Ramos (cell line): ENCODE measurements at regions not wholly inside any gene's neighbourhood (a gene's known extent, or its start where the extent isn't known, plus 50 kb on each side); places are given as distances from the start of the nearest gene placed in this dataset.

Experiments
- in situ Hi-C: fragments of 300-500 bp; cut with MboI; formaldehyde crosslinking; loops from one replicate; pipeline ENCODE4 v1.14.3; 2022; ENCODE audit warnings: low sequenced_read_pairs; ENCODE audit not compliant: unreplicated experiment

DNA sequence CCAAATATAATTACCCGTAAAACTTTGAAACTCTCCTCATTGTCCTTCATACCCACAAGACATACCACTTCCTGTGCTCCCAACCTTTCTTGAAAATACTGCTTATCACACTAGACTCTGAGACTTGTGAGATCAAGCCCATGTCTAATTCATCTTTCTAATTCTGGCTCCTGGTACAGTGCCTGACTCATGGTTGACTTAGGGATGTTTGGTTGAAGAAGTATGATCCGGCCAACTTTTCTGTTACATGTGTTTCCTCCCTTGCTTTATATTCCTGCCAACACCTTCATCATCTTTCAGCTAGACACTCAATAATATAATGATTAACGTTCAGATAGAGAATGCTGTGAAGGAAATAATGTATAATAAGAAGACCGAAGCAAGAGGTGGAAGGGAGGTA, 58.2 kb downstream of the MEX3B start:
- in situ Hi-C loops = no loop called here

DNA sequence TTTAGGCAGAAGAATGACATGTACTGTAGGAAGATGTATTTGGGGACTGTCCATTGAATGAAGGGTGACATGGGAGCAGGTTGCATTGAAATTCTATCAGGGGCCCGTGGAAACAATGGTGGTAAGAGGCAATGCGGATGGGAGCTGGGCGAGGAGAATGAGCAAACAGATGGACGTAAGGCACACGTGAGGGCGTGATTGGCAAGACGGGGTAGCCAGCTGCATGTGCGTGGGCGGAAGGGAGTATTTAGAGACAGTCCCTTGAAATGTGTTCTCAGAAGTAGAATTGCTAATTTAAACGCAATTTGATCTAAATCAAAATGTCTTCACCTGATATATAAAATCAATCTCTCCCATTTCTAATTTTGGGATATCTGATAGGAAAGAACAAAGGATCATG, 62.3 kb downstream of the MEX3B start:
- in situ Hi-C loops = no loop called here

DNA sequence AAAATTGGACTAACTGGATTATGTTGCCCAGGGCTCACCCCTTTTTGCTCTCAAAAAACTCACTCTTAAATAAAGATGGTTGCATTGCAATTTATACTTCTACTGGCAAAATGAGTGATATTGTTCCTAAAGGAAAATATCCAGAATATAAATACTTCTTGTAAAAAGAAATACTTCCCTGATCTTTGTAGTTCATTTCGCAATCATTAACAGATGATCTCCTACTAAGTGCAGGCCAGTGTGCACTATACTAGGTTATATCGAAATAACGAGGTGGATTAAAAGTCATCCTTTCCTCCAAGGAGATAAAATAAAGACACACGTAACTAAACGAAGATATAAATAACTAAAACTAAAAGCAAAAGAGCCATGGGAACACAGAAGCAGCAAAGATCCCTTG, 63.0 kb downstream of the MEX3B start:
- in situ Hi-C loops = no loop called here

DNA sequence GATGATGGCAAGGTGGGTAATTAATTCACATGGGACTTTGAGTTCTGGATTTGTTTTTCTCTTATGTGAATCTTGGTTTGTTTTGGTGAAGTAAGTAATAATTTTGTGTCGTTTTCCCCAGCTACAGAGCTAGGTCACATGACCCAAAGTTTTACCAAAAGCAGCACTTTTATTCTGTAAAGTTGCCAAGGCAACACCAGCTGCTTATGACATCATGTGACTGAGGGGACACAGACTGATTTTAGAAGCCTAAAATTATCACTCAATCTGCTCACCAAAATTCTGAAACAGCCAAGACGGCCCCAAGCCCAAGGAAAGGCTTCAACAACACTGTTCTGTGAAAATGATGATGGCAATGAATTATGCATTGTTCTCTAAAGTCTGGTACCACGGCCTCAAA, 63.9 kb downstream of the MEX3B start:
- in situ Hi-C loops = no loop called here

DNA sequence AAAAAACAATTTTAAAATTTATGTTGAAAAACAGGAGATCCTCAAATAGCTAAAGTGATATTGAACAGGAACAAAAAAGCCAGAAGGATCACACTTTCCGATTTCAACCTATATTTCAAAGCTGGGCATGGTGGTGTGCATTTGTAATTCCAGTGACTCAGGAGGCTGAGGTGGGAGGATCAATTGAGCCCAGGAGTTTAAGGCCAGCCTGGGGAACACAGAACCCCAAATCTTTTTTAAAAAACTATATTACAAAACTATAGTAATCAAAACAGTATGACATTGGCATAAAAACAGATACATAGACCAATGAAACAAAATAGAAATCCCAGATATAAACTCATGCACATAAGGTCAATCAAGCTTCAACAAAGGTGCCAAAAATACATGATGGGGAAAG, 68.4 kb downstream of the MEX3B start:
- in situ Hi-C loops = no loop called here

DNA sequence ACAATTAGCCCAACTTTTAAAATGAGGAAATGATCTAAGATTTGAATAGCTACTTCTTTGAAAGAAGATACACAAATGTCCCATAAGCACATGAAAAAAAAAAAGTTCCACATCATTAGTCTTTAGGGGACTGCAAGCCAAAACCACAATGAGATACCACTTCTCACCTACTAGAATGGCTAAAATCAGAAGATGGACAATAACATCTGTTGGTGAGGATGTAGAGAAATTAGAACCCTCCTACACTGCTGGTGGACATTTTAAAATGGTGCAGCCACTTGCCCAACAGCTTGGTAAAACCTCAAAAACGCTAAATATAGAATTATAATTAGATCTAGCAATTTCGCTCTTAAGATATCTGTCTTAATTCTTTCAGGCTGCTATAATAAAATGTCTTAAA, 77.1 kb downstream of the MEX3B start:
- in situ Hi-C loops = no loop called here

DNA sequence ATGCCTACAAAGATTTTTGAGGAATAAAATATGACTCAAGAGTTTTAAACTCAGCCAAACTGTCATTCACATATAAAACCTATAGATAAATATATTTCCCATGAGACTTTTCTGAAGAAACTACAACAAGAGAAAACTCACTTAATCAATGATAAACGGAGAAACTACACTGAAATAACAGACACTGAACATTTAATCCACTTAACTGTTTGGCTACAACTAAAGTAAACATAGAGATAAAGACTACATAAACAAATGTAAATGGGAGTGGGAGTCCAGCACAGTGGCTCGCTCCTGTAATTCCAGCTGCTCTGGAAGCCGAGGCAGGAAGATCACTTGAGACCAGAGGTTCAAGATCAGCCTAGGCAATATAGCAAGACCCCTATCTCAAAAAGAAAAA, 79.2 kb downstream of the MEX3B start:
- in situ Hi-C loops = no loop called here

DNA sequence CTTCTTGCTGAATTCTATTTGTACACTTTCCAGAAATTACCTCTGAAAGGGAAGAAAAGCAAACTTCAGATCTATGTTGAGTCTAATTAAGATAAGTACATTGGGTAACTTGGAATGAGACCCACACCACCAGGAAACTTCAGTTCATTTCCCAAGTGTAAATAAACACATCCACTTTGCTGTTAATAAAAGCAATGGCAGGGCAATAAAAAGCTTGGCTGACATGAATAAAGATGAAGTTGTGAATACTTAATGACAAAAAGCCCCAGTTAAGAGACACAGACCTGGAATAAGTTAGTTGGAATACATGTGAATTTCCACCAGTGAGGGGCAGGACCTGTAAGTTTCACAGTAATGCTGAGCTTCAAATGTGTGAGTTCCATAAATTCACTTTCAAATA, 83.3 kb downstream of the MEX3B start:
- in situ Hi-C loops = no loop called here

DNA sequence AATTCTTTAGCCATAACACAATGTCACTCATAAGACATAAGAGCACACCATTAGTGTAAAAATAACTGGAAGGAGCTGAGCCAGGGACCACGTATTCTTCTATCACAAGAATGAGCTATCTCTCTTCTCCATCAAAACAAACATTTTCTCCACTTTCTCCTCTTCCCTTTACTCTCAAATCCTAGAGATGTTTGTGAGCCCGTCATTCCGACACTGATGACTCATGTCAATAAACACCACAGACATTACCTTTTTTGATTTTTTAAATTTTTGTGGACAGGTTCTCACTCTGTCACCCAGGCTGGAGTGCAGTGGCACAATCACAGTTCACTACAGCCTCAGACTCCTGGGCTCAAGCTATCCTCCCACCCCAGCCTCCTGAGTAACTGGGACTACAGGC, 86.6 kb downstream of the MEX3B start:
- in situ Hi-C loops = no loop called here

DNA sequence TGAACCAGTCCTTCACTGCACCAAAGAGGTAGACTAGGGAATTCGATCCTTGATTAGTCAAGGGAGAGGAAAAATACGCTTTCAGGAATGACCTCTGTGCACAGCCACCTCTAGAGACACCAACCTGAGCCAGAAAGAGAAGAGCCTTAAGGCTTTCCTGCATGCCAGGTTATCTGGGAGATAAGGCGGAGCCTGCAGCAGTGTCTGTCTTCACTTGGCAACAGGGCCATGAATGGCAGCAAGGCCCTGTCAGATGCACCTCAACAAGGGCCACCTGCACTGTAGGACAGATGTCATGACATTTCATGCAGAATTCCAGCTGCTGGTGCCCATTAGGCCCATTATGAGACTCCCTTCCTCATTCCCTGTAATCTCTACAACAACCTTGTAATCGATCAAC, 88.1 kb downstream of the MEX3B start:
- in situ Hi-C loops = no loop called here

DNA sequence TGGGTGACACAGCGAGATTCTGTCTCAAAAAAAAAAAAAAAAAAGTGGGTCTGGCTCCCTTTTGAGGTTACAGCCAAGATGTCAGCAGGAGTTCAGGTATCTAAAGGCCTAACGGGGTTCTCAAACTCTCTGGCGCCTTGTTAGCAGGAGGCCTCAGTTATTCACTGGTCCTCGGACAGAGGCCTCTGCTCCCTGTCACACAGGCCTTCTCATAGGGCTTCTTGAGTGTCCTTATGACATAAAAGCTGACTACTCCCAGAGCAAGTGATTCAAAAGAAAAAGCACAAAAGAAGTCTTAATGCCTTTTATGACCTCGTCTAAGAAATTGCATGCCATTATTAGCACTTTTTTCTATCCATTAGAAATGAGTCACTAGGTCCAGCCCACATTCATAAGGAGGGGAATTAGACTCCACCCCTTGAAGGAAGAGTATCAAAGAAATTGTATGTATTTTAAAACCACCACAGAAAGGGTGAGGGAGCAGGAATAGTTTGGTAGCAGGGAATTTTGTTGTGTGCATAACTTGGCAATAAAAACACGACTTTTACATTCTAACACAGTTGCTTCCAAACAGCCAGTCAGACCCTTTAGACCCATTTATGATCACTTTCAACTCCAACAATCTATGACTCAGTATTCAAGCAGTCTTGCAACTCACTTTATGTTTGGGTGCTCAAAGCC, 90.3 kb downstream of the MEX3B start:
- in situ Hi-C loops = no loop called here

DNA sequence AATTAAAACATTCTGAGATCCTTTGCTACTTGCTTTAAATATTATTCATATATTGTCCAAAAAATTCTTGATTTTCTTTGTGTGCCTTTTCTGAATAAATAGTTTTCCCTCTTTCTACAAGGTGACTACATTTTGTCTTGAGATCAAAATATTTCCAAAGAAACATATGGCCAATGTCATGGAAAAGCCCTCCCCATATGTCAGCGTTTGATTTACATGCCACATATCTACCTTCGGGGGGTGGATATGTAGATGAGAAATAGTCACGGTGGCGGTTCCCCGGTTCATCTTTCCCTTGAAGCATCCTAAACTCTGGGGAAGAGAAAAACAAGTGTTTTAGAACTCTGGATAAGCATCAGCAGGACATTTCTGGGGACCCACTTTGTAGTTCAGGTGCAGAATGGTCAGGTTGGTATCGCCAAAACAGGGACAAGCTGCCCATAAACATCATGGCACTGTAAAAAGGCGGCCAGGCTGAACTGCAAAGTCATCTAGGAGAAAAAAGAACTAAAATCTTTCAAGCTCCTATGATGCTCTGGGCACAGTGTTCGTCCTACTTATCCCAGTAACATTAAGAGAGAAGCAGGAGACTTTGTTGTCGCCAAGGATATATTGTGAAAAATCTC, 91.5 kb downstream of the MEX3B start:
- in situ Hi-C loops = no loop called here

DNA sequence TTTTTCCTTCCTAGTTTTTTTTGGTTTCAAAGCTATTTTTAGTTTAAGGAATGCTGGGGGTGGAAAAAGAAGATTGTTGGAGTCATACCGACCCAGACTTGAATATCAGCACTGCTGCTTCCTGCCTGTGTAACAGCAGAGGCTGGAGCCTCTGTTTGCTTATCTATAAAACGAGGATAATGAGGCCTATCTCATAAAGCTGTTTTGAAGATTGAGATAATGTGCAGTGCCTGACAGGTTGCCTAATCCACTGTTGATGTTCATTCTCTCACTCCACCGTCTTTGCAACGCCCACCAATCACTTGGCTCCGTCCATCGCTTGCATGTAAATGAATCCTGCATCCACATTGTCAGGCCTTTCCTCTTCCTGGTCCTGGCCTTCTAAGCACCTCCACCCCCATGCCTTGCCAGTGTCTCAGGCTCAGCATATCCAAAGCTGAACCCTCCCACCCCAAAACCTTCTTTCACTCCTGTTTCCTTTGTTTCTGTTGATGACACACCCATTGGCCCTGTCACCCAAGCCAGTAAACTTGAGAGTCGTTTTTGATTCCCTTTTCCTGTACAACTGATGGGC, 94.9 kb downstream of the MEX3B start:
- in situ Hi-C loops = no loop called here

DNA sequence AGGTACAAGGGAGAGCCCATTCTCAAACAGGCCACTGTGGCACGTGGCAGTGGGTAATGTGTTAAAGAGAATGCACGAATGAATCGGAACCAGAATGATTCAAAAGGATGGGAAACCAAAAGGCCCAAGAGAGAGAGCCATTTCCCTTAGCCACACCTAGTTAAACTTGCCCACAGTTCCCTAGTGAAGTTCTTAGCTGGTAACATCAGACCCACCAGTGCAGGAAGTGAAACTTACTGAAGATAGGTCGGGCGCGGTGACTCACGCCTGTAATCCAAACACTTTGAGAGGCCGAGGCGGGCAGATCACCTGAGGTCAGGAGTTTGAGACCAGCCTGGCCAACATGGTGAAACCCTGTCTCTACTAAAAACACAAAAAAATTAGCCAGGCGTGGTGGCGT, 97.1 kb downstream of the MEX3B start:
- in situ Hi-C loops = no loop called here

DNA sequence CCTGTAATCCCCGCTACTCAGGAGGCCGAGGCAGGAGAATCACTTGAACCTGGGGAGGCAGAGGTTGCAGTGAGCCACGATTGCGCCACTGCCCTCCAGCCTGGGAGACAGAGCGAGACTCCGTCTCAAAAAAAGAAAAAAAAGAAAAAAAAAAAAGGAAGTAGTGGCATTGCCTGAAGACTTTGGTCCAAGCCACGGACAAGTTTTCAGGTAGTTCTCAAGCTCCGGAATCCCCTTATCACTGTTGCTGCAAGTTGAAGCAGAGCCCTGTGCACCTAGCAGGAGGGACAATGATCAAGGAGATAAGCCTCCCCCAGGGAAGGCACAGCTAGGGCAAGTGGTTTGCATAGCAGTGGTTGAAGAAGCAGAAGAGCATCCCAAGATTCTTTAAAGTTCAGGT, 97.6 kb downstream of the MEX3B start:
- in situ Hi-C loops = no loop called here

DNA sequence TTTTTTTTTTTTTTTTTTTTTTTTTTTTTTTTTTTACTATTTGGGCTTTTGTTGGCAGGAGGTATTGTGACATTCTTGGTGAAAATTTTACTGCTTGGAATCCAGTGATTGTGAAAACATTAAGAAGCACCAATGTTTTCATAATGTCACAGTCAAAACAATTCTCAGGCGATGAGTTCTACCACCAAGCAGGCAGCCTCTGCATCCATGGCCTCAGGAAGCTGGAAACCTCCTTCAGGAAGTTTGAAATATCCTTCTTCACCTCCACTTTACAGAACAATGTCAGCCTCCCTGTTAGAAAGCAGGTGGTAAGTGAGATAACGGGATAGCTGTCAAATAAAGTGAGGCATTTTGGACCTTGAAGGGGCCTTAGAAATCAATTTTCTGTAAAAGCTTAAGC, 98.3 kb downstream of the MEX3B start:
- in situ Hi-C loops = no loop called here

DNA sequence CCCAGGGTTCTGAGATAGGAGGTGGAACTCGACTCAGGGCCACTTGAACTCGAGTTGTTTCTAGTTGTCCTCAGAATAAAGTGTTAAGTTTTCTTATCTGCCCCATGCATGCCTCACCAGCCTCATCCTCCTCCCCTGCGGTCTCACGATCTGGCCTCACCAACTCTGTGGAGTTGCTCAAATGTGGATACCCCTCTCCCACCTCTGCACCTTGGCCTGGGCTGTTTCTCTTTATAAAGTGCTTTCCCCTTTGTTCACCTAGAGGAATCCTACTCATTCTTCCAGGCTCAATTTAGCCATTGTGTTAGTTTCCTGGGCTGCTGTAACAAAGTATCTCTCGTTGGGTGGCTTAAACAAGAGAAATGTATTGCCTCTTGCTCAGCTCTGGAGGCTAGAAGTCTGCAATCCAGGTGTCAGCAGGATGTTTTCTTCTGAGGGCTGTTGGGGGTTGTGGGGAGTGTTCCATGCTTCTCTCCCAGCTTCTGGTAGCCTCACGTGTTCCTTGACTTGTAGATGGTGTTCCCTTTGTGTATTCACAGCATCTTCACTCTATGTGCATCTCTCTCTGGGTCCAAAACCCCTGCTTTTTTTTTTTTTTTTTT, 100.7 kb downstream of the MEX3B start:
- in situ Hi-C loops = no loop called here

DNA sequence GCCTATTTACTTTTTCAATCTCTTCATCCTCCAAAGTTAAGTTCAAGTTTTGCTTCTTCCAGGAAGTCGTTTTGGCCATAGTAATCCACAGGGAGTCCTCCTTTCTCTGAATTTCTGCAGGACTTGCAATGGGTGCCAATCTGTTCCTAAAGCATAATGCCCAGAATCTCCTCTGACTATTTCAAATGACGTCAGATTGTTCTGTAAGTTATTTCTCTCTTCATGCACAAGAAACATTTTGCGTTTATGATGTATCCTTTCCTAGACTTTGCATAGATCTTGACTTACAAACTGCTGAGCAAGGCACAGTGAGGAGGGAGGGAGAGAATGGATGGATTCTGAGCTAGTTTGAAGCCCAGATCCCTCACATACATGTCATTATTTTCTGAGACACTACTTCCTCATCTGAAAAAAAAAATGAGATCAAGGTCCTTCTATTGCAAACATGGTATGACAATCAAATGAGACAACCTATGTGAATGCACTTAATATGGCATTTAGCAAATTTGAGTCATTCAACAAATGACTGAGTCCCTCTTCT, 103.1 kb downstream of the MEX3B start:
- in situ Hi-C loops = no loop called here

DNA sequence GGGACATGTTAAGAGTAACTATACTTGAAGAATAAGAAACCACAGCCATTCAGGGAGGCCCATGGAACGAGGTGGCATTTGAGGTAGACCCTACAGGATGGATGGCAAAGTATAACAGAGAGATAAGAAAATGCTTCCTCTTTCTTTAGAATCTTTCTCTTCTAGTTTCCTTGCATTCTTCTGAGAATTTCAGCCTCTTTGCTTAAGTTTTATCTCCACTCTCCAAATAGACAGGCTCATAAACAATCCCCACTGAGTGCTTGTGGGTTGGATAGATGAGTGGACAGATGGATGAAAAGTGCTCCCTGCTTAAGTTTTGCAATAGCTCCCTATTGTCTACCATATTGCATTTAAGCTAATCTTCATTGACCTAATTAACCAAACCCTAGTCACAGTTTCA, 103.7 kb downstream of the MEX3B start:
- in situ Hi-C loops = no loop called here

DNA sequence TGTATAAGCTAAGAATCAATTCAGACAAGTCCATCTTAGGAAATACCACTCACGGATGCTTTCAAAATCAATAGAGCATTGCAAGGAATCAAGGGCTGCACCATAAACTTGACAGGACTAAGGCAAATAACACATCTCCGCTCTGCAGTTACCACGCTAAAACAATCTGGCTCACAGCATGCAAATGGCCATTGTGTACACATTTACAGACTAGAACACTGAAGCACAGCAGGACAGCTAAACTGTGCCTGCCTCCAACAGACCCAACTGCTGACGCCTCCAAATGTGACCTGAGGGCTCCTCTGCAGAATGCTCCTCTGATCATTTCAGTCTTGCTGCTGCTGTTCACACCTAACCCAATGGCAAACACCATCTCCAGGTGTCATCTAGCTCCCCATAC, 104.3 kb downstream of the MEX3B start:
- in situ Hi-C loops = no loop called here
